GM13977 (cell line): ENCODE measurements at regions not wholly inside any gene's neighbourhood (a gene's known extent, or its start where the extent isn't known, plus 50 kb on each side); places are given as distances from the start of the nearest gene placed in this dataset.

Experiments
- DNase-seq: peaks from one replicate; pipeline ENCODE4 v3.0.0; 2012; ENCODE audit warnings: low spot score
- in situ Hi-C: fragments of 300-500 bp; cut with MboI; formaldehyde crosslinking; loops from one replicate; pipeline ENCODE4 v1.12.0; 2022; ENCODE audit warnings: low sequenced_read_pairs, low pct_unique_long_range_greater_than_20kb, mixed read lengths, inconsistent platforms; ENCODE audit not compliant: unreplicated experiment
- TF ChIP-seq, protein P1 (sequence below): IDR thresholded peaks from 2 replicates; pipeline ENCODE4 v1.5.1; 2012; ENCODE audit warnings: mild to moderate bottlenecking, control low read depth; ENCODE audit not compliant: insufficient read depth; ENCODE audit errors: extremely low read depth, missing control alignments

DNA sequence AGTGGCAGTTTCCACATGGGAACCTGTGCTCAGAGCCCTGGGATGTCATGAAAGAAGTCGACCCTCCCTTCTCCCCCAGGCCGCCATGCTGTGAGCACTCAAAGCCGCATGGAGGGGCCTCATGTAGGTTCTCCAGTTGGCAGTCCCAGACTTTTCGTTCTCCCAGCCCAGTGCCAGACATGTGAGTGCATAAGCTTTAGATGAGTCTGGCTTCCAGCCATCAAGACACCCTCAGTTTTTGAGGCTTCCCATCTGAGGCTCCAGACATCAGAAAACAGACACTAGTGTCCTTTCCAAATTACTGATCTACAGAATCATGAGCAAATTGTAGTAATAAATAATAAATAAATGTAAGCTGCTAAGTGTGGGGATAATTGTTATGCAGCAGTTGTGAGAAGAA is 136.5 kb upstream of the AGBL1 start:
- in situ Hi-C loops: no loop called here
- no peak for DNase-seq
- TF ChIP-seq, protein P1, sequence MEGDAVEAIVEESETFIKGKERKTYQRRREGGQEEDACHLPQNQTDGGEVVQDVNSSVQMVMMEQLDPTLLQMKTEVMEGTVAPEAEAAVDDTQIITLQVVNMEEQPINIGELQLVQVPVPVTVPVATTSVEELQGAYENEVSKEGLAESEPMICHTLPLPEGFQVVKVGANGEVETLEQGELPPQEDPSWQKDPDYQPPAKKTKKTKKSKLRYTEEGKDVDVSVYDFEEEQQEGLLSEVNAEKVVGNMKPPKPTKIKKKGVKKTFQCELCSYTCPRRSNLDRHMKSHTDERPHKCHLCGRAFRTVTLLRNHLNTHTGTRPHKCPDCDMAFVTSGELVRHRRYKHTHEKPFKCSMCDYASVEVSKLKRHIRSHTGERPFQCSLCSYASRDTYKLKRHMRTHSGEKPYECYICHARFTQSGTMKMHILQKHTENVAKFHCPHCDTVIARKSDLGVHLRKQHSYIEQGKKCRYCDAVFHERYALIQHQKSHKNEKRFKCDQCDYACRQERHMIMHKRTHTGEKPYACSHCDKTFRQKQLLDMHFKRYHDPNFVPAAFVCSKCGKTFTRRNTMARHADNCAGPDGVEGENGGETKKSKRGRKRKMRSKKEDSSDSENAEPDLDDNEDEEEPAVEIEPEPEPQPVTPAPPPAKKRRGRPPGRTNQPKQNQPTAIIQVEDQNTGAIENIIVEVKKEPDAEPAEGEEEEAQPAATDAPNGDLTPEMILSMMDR: no peak

DNA sequence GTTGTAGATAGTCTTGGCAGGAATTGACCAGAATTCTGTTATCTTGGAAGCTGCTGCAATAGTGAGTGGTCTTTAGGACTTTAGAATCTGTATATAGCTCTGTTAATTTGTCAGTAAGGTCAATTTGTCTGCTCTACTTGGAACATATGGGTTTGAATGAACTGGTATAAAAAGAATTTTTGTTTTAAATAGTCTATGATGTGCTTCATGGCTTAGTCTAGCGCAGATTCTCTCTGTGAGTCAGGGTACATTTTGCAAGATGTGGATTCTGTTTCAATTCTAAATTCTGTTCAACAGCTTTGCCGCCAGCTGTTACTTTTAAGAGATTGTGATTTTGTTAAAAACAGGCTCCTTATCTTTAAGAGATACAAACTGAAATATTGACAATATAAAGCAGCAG is 135.9 kb upstream of the AGBL1 start:
- no peak for DNase-seq
- TF ChIP-seq, protein P1: no peak
- in situ Hi-C loops: no loop called here

GRCh38 chr15:85947021-85947420 is 132.7 kb upstream of the AGBL1 start:
- TF ChIP-seq, protein P1: no peak
- in situ Hi-C loops: no loop called here
- no peak for DNase-seq

DNA sequence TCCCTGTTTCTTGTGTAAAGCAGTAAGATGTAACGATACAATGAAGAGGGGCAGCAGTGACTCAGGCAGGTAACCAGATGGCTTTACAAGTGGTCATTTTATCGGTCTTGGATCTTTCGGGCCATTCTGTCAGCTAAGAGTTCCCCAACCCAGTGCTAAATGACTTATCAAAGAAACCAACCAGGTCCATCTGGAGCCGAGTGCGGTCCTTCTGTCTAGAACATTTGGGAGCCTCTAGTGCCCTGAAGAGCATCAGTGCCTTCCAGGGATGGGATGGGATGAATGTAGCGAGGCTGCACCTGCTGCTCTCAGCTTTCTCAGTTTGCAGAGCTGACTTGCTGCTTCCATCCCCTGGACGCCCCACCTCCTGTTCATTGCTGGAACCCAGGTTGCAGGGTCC is 131.7 kb upstream of the AGBL1 start:
- no peak for DNase-seq
- TF ChIP-seq, protein P1: no peak
- in situ Hi-C loops: no loop called here

GRCh38 chr15:85950101-85950500 is 129.6 kb upstream of the AGBL1 start:
- TF ChIP-seq, protein P1: no peak
- DNase-seq: no peak
- in situ Hi-C loops: no loop called here

DNA sequence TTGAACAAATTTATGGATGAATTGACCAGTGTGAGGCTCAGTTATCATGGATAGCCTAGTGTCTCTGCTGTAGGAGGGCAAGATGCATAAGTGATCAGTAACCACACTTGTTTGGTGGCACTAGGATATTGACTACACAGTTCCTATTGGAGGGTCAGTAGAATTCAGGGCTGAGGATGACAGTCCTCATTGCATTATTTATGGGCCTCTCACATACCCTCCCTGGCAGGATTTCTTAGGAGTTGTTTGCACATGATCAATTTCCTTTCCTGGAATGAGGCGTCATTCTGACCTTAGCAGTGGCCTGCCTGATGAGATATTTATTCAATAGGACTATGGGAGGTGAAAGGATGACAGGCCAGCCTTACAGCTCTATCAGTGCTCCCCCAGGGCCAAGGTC is 125.1 kb upstream of the AGBL1 start:
- no peak for DNase-seq
- TF ChIP-seq, protein P1: no peak
- in situ Hi-C loops: no loop called here

DNA sequence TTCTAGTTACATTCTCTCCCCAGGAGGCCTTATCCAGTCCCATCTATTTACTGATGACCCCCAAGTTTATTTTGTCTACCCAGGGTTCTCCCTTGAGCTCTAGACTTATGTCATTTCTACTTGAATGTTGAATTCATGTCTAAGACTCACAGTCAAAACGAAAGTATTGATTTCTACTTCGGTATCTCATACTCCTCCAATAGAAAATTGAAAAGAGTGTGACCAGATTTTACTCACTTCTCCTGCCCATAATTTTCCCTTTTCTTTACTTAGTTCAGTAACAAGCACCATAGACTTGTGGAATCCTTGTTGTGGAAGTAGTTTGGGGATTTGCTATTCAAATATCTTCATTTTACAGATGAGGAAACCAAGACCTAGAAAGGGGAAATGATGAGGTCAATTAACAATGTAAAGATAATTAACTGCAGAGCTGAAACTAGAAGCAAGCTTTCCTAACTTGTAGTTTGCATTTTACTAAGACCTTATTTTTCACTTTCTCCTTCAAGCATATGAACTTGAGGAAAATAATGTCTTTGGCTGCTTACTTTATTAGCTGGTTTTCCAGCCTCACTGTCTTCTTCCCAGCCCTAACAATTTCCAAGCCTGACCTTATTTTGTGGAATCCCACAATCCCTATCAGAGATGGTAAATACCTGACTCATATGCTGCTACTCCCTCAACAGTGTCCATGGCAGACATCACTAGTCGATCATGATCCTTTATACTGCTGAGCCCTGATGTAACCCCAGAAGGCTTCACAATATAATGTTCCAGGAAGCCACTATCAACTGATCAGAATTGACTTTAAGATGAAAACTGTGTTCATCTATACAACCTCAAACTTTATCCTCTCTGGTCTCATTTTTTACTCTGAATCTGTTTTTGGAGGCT is 123.9 kb upstream of the AGBL1 start:
- TF ChIP-seq, protein P1: no peak
- DNase-seq: peak; percentile 17
- in situ Hi-C loops: no loop called here
